ENCODE measurements at regions not wholly inside any gene's neighbourhood (a gene's known extent, or its start where the extent isn't known, plus 50 kb on each side); places are given as distances from the start of the nearest gene placed in this dataset.

DNA sequence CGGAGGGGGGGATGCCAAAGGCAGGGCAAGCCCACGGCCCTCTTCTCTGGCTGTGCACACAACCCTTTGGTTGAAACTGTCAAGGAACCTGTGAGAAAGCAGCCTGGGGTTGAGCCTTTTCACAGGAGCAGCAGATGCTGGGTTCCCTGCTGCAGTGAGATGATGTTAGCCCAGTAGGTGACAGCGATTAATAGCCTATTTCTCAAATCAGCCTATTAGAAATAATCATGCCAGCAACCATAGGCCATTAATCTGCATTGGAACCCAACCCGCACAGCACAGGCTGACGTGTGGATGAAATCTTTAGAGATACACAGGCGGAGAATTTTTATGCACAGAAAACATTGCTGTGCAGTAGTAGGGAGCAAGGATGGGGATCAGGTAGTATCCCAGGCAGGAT is 637.5 kb downstream of the AJAP1 start:
- DNase-seq (ENCODE audit: low read depth, low spot score), result no peak

DNA sequence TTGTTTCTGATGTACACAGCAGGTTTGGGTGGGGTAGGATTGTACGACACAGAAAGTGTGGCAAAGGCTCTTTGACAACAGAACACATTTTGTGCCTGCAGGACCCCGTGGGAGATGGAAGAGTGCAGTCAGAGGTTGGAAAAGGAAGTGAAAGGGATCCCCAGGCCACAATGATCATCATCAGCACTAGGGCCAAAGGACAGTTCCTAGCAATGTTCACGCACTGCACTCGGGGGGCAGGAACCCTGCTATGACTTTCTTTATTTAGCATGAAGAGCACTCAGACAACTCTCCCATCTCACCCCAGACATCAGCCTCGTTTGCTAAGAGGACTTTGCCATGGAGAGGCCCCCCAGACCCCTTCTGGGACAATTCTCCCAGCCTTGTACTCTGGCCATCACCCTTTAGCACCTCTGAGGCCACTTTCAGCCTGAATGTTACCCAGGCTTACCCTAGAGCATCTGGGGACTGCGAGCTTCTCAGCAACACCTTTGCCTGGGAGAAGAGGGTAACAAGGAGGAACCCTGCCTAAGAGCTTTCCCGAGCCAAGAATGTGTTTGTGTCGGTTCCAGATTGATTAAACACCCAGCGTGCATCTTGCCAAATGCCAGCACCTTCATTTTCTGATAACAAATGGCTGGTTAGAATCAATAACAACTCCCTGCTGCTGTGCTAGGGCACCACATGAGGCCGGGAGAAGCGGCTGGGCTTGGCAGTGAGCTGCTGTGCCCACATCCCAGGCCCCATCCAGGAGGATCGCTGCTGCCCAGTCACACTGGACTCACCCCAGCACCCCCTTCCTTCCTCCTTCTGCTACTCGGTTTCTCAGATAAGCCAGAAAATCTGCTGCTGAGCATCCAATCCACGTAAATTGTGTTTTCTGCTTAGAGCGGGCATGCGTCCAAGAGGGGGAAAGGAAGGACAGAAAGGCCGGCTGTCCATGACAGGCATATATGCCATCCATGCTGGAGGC is 633.1 kb downstream of the AJAP1 start:
- no peak for DNase-seq (ENCODE audit: low read depth, low spot score)

DNA sequence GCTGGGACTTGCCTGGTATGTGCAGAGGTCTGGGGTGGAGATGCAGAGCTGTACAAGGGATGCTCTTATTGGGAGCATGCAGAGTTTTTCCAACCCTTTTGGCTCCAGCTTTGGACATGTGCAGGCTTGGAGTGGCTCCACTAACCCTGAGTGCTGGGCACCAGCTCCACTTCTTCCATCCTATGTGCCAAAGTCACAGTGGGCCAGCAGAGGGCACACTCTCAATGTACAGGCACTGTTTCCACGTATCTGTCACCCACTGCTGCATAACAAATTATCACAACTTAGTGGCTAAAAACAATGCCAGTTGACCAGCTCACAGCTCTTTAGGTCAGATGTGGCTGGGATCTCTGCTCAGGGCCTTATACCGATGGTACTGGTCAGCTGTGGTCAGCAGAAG is 631.8 kb downstream of the AJAP1 start:
- no peak for DNase-seq (ENCODE audit: low read depth, low spot score)

DNA sequence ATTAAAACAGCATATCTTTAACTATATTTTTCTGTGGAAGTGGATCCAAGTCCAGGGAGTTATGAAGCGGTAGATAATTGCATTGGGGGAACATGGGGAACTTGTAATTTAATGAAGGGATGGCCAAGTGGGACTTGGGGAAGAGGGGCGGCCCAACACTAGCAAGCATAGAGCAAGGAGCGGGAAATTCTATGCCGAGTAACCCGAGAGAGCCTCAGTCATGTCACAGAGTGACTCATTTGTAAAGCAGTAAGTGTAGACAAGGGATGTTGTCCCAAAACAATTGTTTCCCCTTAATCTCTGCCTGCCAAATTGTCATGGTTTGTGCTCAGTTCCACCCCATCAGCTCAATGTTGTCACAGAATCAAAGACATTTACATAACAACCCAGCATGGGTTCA is 620.1 kb downstream of the AJAP1 start:
- DNase-seq (ENCODE audit: low read depth, low spot score), result no peak

DNA sequence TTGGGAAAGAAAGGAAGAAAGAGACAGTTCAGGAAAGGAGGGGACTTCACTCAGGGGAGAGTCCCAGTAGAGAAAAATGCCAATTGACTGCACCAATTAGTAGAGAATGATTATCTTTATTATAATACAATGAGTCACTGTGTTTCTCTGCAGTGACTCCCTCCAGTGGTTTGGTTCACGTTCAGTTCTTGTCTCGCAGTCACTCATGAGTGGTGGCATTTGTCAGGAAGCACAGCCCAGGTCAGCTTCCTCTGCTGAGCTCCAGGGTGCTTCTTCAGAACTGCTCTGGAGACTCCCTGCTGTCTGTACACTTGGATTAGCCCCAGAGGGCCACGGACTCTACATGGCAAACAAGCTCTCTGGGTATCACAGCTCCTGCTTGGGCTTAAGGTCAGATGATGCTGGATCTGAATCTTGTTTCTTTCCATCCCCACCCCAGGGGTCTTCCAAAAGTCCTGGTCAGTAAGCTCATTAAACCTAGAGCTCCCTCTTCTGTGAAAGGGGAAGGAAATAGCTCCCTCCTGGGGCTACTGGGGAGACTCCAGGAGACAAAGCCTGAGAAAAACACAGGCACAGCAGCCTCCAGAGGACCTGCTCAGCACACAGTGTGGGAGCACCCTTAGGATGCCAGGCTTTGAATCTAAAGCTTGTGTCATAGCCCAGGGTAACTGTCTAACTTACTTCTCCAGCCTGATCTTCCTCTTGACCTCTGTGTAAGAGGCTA is 619.0 kb downstream of the AJAP1 start:
- DNase-seq (ENCODE audit: low read depth, low spot score), result no peak

DNA sequence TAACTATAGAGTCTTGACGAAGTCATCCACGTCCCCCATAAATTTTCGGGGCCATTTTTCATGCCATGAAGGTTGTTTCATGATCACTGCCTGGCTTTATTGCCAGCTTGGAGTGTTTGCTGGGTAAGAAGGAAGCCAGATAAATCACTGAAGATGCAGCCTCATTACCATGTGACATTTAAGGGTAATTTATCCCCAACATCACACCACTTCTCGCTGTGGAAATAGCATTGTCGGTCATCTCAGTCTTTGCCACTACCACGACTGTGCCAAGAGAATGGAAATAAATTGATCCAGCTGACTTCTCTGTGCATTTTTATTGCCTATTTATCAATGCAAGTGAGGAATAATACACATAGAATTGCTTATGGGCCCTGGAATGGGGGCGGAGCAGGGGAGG is 617.9 kb downstream of the AJAP1 start:
- DNase-seq (ENCODE audit: low read depth, low spot score), result no peak

DNA sequence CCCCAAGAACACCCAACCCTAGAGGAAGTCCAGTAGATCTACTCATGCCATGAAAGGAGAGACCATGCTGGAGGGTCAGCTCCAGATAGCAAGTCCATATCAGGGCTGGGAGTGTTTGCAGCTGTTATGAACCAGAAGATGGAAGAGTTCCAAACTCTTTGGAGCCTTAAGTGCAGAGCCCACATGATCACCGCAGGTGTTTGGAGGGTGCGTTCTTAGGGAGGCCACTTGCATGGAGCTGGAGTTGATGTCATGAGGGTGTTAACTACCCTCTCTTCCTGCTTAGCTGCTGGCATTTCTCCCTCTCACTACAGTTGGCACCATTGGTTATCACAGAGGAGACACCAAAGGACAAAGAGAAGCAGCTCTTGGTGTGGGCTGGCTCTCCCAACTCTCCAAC is 616.9 kb downstream of the AJAP1 start:
- DNase-seq (ENCODE audit: low read depth, low spot score), result no peak

DNA sequence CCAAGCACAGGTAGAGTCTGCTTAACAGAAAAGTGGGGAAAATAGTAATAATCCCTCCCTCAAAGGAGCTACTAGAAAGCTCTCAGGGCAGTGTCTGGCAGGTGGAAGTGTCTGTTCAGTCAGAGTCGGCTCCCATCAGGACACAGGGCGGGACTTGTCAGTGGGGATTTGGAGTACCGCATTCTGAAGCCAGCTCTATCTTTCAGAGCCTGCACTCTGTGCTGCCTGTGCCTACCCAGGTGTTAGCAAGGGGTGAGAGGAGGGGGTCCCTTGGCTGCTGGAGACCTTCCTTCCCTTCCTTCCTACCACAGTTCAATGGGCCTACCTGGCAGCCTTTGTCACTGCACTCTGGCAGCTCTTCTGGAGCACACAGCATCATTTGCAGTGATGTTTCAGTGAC is 615.5 kb downstream of the AJAP1 start:
- DNase-seq (ENCODE audit: low read depth, low spot score), result no peak

DNA sequence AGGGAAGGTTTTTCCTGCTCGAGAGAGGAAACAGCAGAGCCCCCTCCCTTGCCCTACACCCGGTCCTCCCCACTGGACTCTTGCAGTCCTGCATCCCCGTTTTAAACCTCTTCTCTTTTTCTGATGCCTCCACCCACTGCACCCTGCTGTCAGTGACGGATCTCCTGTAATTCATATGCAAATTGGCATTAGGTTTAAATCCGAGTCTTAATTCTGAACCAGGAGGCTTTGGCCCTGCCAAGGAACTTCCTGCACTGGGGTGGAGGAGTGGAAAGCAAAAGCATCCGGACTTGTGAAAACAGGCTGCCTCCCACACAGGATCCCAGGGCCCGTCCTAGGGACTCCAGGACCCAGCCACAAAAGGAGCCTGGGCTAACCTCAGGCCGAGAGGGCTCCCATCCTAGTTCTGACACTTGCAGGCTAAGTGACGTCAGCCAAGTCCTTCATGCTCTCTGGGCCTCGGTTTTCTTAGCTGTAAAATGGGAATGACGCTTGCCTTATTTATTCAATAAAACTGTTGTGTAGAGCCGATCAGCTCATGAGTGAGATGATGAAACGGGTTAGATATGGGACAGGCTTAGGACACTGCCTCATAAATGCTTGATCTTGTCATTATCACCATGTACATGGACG is 613.3 kb downstream of the AJAP1 start:
- DNase-seq (ENCODE audit: low read depth, low spot score), result no peak

DNA sequence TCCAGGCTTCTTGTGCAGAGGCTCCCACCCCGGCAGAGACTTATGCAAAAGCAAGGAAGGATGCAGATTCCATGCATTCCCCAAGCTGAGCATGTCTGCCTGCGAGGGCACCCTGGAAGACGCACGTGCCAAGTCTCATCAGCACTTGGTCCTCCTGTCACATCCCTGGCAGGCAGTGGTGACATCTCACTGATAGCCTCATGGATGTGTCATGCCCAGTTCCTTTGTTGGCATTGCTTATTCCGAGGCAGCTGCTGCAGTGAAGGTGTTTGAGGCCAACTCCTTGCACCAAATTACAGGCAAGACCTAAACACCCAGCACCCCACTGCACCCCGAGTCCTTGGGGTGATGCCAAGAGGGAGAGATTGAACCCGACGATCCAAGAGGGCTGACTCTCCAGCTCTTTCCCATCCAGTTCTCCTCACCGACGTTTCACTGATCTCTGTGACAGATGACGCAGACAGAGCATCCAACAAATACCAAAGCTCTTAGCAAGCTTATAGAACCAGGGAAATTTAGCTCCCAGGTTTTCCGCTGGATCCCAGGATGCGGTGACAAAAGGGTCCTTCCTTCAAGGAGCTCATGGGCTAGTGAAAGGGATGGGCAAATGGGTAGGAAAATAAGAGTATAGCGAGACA is 611.1 kb downstream of the AJAP1 start:
- DNase-seq (ENCODE audit: low read depth, low spot score), result no peak

DNA sequence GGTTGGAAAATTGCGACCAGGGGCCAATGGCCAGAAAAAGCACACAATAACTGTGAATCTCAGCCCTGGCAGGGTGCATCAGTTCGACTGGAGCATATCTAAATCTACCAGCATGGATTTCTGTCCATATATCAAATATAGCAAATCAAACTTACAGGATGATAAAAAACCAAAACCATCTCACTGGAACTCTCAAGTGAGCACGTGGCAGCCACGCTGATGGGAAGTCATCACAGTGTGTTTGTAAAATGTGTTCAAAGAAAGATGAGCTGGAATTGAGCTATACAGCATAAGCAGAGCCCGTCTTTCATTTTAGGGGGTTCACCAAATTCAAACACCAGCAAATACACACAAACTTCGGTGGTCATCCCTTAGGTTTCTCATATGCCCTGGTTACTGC is 610.1 kb downstream of the AJAP1 start:
- DNase-seq (ENCODE audit: low read depth, low spot score), result no peak

DNA sequence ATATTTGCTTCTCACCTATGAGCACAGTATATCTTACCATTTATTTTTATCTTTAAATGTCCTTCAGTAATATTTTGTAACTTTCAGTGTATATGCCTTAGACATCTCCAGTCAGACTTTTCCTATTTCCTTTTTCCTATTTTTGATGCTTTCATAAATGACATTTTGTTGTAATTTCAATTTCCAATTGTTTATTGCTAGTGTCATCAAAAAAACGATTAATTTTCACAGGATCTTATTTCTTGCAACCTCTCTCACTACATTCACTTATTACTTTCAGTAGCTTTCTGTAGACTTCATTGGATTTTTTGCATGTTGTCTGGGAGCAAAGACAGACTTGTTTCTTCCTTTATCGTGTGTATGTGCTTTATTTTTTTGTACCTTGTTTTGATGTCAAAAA is 602.4 kb downstream of the AJAP1 start:
- no peak for DNase-seq (ENCODE audit: low read depth, low spot score)

DNA sequence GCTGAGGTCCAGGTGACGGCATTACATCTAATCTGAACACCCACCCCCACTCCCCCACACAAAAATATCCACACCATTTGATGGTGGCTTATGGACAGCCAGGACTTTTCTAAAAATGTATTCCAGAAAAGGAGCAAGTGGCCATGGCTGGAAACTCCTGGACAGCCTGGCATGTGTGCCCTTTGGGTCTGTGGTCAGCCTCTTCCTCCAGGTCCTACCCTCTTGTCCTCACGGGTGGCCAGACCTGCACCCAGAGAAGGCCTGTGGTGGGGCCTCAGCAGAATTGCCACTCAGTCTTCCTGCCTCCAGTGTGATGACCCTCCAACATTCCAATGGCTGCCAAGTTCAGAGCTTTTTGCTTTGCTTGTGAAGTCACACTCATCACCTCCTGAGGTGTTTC is 600.6 kb downstream of the AJAP1 start:
- no peak for DNase-seq (ENCODE audit: low read depth, low spot score)

DNA sequence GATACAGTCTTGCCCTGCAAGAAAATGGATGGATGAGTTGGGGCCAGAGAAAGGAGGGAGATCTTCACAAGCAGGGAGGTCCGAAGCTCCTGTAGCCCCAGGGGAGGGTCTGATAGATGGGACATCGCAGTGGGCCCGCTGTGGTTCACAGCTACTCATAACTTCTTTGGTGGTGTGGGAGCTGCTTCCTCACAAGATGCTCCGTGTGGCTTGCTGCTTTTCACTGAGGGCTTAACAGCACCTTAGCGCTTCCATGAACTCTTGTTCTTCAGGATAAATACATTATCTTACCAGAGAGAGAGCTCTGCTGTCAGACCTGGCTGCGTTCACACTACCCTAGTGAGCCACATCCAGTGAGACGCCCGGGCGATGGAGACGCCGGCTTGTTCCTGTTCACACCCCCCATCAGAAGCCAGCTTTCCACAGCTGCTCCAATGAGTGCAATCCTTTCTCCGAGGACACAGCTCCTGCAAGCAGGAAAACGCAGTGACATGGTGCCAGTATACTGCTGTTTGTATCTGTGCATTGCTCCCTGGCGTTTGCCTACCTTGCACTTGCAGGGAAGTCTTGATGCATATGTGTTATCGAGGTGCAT is 599.8 kb downstream of the AJAP1 start:
- no peak for DNase-seq (ENCODE audit: low read depth, low spot score)

DNA sequence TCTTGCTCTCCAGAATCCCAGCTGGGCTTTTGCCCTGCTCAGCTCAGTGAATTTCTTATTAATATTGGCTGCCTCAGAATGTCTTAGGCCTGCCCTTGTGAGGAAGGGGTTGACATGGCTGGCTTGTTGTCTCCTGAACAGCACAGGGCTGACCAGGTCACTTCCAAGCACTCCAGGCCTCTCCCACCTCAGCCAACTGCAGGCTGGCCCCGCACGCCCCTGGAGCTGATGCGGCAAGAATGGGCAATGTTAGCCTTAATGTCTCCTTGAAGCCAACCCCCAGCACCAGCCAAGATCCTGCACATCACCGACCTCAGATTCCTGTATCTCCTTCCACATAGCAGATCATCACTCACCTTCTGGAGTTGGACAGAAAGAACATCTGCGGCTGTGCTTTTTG is 598.6 kb downstream of the AJAP1 start:
- DNase-seq (ENCODE audit: low read depth, low spot score), result no peak

DNA sequence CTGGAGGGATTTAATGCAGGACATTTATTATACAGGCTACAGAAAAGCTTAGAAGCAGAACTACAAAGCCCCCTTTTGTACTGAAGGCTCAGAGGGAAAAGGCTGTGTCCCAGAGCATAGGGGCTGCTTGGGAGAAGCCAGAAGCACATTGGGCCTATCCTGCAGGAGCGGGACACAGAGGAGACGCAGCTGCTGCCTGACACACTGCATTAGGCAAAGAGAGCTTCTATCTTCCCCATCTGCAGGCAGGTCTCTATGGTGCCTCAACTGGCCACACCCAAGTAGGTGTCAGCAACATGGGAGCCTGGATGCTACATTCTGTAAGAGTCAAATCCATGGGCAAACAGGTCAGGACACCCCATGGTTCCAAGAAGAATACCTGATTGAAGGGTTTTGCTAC is 595.9 kb downstream of the AJAP1 start:
- no peak for DNase-seq (ENCODE audit: low read depth, low spot score)

DNA sequence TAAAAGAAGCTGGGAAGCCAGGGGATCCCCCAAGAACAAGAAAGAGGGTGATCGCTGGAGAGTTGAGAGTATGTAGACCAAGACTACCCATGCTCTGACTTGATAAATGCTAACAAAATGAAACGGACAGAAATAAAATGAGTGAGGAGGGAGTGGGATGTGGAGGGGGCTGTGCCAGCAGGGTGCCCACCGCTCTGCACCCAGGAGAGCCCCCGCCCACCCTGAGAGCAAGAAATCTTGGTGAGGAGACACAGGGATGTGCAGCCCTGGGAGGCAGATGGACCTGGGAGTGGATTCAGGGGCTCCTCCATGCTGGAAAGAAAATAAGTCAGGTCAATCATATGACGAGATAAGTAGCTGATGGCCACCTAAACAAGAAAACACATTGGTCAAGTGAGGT is 590.9 kb downstream of the AJAP1 start:
- no peak for DNase-seq (ENCODE audit: low read depth, low spot score)

DNA sequence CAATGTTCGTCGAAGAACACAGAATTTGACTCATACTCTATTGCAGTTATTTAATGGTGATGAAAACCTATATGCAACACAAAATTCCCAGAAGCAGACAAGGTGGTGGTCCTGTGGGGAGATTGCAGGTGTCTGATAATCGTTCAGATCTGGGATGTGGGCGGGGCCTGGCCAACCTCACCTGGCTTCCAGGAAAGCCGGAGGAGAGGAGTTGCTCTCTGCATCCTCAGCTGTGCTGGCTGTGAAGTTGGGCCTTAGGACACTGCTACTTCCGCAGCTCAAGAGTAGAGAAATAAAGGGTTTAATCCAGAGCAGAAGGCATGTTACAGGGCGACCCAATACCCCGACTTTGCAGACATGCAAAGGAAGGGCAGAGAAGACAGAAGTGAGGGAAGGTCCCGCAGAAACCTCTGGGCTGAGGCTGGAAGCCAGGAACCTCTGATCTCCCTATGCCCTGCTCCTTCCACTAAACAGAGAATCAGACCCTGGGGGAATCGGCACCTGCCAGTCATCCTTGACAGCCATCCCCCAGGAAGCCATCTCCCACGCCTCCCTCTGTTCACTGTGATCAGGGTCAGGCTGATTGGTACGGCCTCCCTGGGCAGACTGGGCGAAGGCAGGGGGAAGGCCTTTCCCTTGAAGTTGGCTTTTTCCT is 590.3 kb downstream of the AJAP1 start:
- DNase-seq (ENCODE audit: low read depth, low spot score), result no peak

DNA sequence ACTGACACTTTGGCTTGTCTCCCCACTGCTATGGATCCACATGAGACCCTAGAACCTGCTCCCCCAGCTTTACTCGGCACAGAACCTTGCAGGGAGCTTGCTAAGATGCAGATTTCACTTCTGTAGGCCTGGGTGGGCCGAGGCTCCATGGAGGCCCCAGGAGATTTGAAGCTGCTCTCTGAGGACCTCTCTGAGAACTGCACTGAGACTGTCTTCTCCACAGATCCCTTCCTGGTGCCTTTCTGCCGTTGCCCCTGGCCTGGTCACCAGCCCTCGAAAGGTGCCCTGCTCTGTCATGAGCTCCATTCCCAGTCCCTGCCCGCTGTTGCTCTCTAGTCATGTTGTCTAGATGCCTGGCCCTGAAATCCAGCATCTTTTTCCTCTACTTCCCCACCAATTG is 588.4 kb downstream of the AJAP1 start:
- no peak for DNase-seq (ENCODE audit: low read depth, low spot score)

DNA sequence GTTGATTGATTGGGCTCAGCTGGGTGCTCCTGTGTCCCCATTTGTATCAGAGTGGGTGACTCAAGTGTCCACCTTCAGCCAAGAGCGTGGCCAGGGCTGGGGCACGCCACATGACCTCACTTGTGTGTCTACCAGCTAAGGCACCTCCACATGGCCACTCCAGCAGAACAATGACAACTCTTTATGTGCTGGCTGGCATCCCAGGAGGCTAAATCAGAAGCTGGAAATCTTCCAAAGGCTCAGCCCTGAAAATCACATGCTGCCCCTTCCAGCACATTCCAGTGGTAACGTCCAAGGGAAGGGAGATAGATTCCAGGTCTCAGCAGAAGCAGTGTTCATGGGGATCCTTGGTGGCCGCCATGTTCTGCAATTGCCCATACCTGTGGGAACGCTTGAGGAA is 585.5 kb downstream of the AJAP1 start:
- DNase-seq (ENCODE audit: low read depth, low spot score), result no peak

All from iPS DF 19.7 (cell line).